H9 (cell line): ENCODE measurements at regions not wholly inside any gene's neighbourhood (a gene's known extent, or its start where the extent isn't known, plus 50 kb on each side); places are given as distances from the start of the nearest gene placed in this dataset.
A peak's percentile ranks its signal among the peaks of the same experiment; 100 is the strongest.

Source experiments
- DNase-seq: peaks from one replicate; pipeline ENCODE4 v3.0.0-alpha.2; 2017
- H2AFZ ChIP-seq: one replicate; pipeline ENCODE4 v1.6.1; 2013; ENCODE audit warnings: mild to moderate bottlenecking, low read length, control low read depth, moderate library complexity
- H2AK5ac ChIP-seq: 2 replicates; pipeline ENCODE4 v1.6.1; 2013; ENCODE audit warnings: low read length, control low read depth, mixed read lengths; ENCODE audit not compliant: insufficient read length
- H2BK120ac ChIP-seq: one replicate; pipeline ENCODE4 v1.6.1; 2013; ENCODE audit warnings: low read depth, mild to moderate bottlenecking, low read length, control low read depth, inconsistent platforms; ENCODE audit not compliant: poor library complexity, severe bottlenecking
- H2BK12ac ChIP-seq: 2 replicates; pipeline ENCODE4 v1.6.1; 2013; ENCODE audit warnings: low read length, control low read depth, mixed read lengths, low read depth; ENCODE audit not compliant: insufficient read length
- H2BK15ac ChIP-seq: 2 replicates; pipeline ENCODE4 v1.6.1; 2013; ENCODE audit warnings: low read depth, low read length, control low read depth
- H2BK20ac ChIP-seq: one replicate; pipeline ENCODE4 v1.6.1; 2013; ENCODE audit warnings: low read depth, mild to moderate bottlenecking, low read length, control low read depth, inconsistent platforms; ENCODE audit not compliant: poor library complexity, severe bottlenecking
- H2BK5ac ChIP-seq: 2 replicates; pipeline ENCODE4 v1.6.1; 2013; ENCODE audit warnings: low read length, control low read depth, mixed read lengths; ENCODE audit not compliant: insufficient read length
- H3K14ac ChIP-seq: 2 replicates; pipeline ENCODE4 v1.6.1; 2013; ENCODE audit warnings: low read length, control low read depth; ENCODE audit not compliant: insufficient read depth
- H3K18ac ChIP-seq: 2 replicates; pipeline ENCODE4 v1.6.1; 2013; ENCODE audit warnings: low read depth, mild to moderate bottlenecking, mixed read lengths, low read length, control low read depth; ENCODE audit not compliant: insufficient read length
- H3K23ac ChIP-seq: 2 replicates; pipeline ENCODE4 v1.6.1; 2013; ENCODE audit warnings: low read length, control low read depth, mixed read lengths, low read depth; ENCODE audit not compliant: insufficient read length
- H3K23me2 ChIP-seq: 2 replicates; pipeline ENCODE4 v1.6.1; 2013; ENCODE audit warnings: low read depth, mild to moderate bottlenecking, mixed read lengths, low read length, control low read depth; ENCODE audit not compliant: insufficient read length, poor library complexity, severe bottlenecking
- H3K27ac ChIP-seq: 2 replicates; pipeline ENCODE4 v1.5.1; 2013; ENCODE audit warnings: low read length, control low read depth, mixed read lengths, low read depth; ENCODE audit not compliant: insufficient read length
- H3K27me3 ChIP-seq: 2 replicates; pipeline ENCODE4 v1.6.1; 2013; ENCODE audit warnings: low read length, control low read depth, inconsistent platforms; ENCODE audit not compliant: insufficient read depth
- H3K4ac ChIP-seq: 2 replicates; pipeline ENCODE4 v1.6.1; 2013; ENCODE audit warnings: low read depth, mild to moderate bottlenecking, control low read depth, inconsistent platforms, low read length, moderate library complexity
- H3K4me1 ChIP-seq: 2 replicates; pipeline ENCODE4 v1.6.1; 2013; ENCODE audit warnings: low read length, control low read depth, inconsistent platforms; ENCODE audit not compliant: insufficient read depth
- H3K4me2 ChIP-seq: 2 replicates; pipeline ENCODE4 v1.6.1; 2013; ENCODE audit warnings: low read length, control low read depth, mixed read lengths; ENCODE audit not compliant: insufficient read length, insufficient read depth
- H3K56ac ChIP-seq: 2 replicates; pipeline ENCODE4 v1.6.1; 2013; ENCODE audit warnings: low read depth, mild to moderate bottlenecking, mixed read lengths, low read length, control low read depth; ENCODE audit not compliant: insufficient read length
- H3K79me1 ChIP-seq: 2 replicates; pipeline ENCODE4 v1.6.1; 2013; ENCODE audit warnings: low read depth, mild to moderate bottlenecking, moderate library complexity, low read length, control low read depth, inconsistent platforms; ENCODE audit not compliant: insufficient read depth, poor library complexity, severe bottlenecking
- H3K79me2 ChIP-seq: 2 replicates; pipeline ENCODE4 v1.6.1; 2013; ENCODE audit warnings: low read length, control low read depth, inconsistent platforms; ENCODE audit not compliant: insufficient read depth
- H3K9ac ChIP-seq: 2 replicates; pipeline ENCODE4 v1.6.1; 2013; ENCODE audit warnings: low read length, control low read depth, mixed read lengths; ENCODE audit not compliant: insufficient read length; ENCODE audit errors: extremely low read depth
- H3K9me3 ChIP-seq: one replicate; pipeline ENCODE4 v1.6.1; 2013; ENCODE audit warnings: low read depth, low read length, inconsistent platforms; ENCODE audit not compliant: control insufficient read depth
- H3T11ph ChIP-seq: one replicate; pipeline ENCODE4 v1.6.1; 2013; ENCODE audit warnings: mild to moderate bottlenecking, low read length, control low read depth, inconsistent platforms
- H4K20me1 ChIP-seq: one replicate; pipeline ENCODE4 v1.6.1; 2013; ENCODE audit not compliant: control insufficient read depth, insufficient read length, insufficient read depth
- H4K5ac ChIP-seq: 2 replicates; pipeline ENCODE4 v1.6.1; 2013; ENCODE audit warnings: low read depth, mild to moderate bottlenecking, mixed read lengths, low read length, control low read depth; ENCODE audit not compliant: insufficient read length
- H4K8ac ChIP-seq: replicated peaks from 2 replicates; pipeline ENCODE4 v1.6.1; 2013; ENCODE audit warnings: low read length, control low read depth, mixed read lengths, low read depth; ENCODE audit not compliant: insufficient read length
- H4K91ac ChIP-seq: 2 replicates; pipeline ENCODE4 v1.6.1; 2013; ENCODE audit warnings: low read depth, mild to moderate bottlenecking, moderate library complexity, mixed read lengths, low read length, control low read depth; ENCODE audit not compliant: insufficient read length
- H3K27ac Mint-ChIP-seq, 3 experiments: 2 replicates in 2 of 3; 3 replicates in 1 of 3; pipeline ENCODE4 v1.8.0; 2020 to 2021; ENCODE audit warnings: mixed read lengths in 3 of 3, mild to moderate bottlenecking in 1 of 3, moderate library complexity in 1 of 3
- H3K27me3 Mint-ChIP-seq: 2 replicates; pipeline ENCODE4 v1.8.0; 2021; ENCODE audit warnings: low read depth, mild to moderate bottlenecking, moderate library complexity, mixed read lengths
- H3K36me3 Mint-ChIP-seq, 3 experiments: 2 replicates in 2 of 3; 3 replicates in 1 of 3; pipeline ENCODE4 v1.8.0; 2020 to 2021; ENCODE audit warnings: low read depth in 3 of 3, mixed read lengths in 3 of 3; ENCODE audit not compliant: insufficient read depth in 1 of 3
- H3K4me1 Mint-ChIP-seq, 2 experiments: 2 replicates each; pipeline ENCODE4 v1.8.0; 2020; ENCODE audit warnings: mixed read lengths in 2 of 2
- H3K4me3 Mint-ChIP-seq, 2 experiments: 2 replicates in 1 of 2; 3 replicates in 1 of 2; pipeline ENCODE4 v1.8.0; 2020 to 2021; ENCODE audit warnings: mild to moderate bottlenecking in 2 of 2, mixed read lengths in 2 of 2, moderate library complexity in 1 of 2
- H3K9me3 Mint-ChIP-seq, 2 experiments: 2 replicates in 1 of 2; 3 replicates in 1 of 2; pipeline ENCODE4 v1.8.0; 2020; ENCODE audit warnings: mild to moderate bottlenecking in 2 of 2, mixed read lengths in 2 of 2, moderate library complexity in 1 of 2
- CTCF ChIP-seq: fragments of 200-600 bp; sonication (generic); conservative IDR thresholded peaks from 3 replicates; pipeline ENCODE4 v1.8.0; 2021; ENCODE audit warnings: antibody characterized with exemption, mild to moderate bottlenecking
- WGBS: extraction: QIAGEN DNeasy Blood & Tissue Kit; methylation state at CpG from one replicate; pipeline ENCODE4 v1.1.7; 2013; ENCODE audit warnings: missing lambda C conversion rate, low lambda C conversion rate, mixed read lengths; ENCODE audit not compliant: insufficient read length; ENCODE audit errors: extremely low coverage; 5-methylcytosine and 5-hydroxymethylcytosine counted together

- H3K56ac ChIP-seq = no peak overlapping the region
- no peak overlapping the region for H2BK120ac ChIP-seq
- H3K27ac ChIP-seq = no peak overlapping the region
- H2AFZ ChIP-seq = no peak overlapping the region
- H3K4me1 ChIP-seq = no peaks in the 10 kb centered on the region
- peaks cover 35% of the 10 kb centered on the region for H3K23me2 ChIP-seq
- DNase-seq = peak; percentile 86
- H4K20me1 ChIP-seq = no peaks in the 10 kb centered on the region
- H3K9ac ChIP-seq = no peak overlapping the region
- peaks cover 73% of the 10 kb centered on the region for H3K27me3 ChIP-seq
- H3K79me2 ChIP-seq = no peaks in the 10 kb centered on the region
- H3K79me1 ChIP-seq = no peaks in the 10 kb centered on the region
- no peak overlapping the region for H4K5ac ChIP-seq
- no CpG with 5 or more reads among the region's 35 CpGs for WGBS
- no peak overlapping the region for H3K23ac ChIP-seq
- Mint-ChIP-seq H3K36me3 (no peaks in the 10 kb centered on the region; a peak in 2 of 7 replicates), H3K4me1 (peaks cover 35 to 53% of the 10 kb centered on the region in 2 experiments), H3K27me3 (peaks cover 99% of the 10 kb centered on the region), H3K27ac (no peak overlapping the region; a peak in 1 of 7 replicates), H3K9me3 (no peaks in the 10 kb centered on the region; a peak in 2 of 5 replicates), H3K4me3 (peak overlapping the region; percentile 42 to 92)
- H2BK20ac ChIP-seq = no peak overlapping the region
- no peak overlapping the region for H4K91ac ChIP-seq
- no peak overlapping the region for H3K18ac ChIP-seq
- H2AK5ac ChIP-seq = no peak overlapping the region
- no peak overlapping the region for H4K8ac ChIP-seq
- H3K14ac ChIP-seq = no peak overlapping the region
- H3K9me3 ChIP-seq = no peaks in the 10 kb centered on the region
- no peak overlapping the region for H3T11ph ChIP-seq
- no peak overlapping the region for H2BK12ac ChIP-seq
- no peak overlapping the region for H3K4ac ChIP-seq
- H2BK15ac ChIP-seq = no peak overlapping the region
- peak overlapping the region; percentile 37 for H3K4me2 ChIP-seq
- peak; percentile 60 for TF ChIP-seq CTCF
- H2BK5ac ChIP-seq = no peak overlapping the region
These were observed 103.6 kb upstream of the HSD17B12 start for GRCh38 chr11:43576803-43577521.
